H9 (cell line): ENCODE measurements at regions not wholly inside any gene's neighbourhood (a gene's known extent, or its start where the extent isn't known, plus 50 kb on each side); places are given as distances from the start of the nearest gene placed in this dataset.

Experiments used
- DNase-seq: peaks from one replicate; pipeline ENCODE4 v3.0.0-alpha.2; 2017
- H2AFZ ChIP-seq: one replicate; pipeline ENCODE4 v1.6.1; 2013; ENCODE audit warnings: mild to moderate bottlenecking, low read length, control low read depth, moderate library complexity
- H2AK5ac ChIP-seq: 2 replicates; pipeline ENCODE4 v1.6.1; 2013; ENCODE audit warnings: low read length, control low read depth, mixed read lengths; ENCODE audit not compliant: insufficient read length
- H2BK120ac ChIP-seq: one replicate; pipeline ENCODE4 v1.6.1; 2013; ENCODE audit warnings: low read depth, mild to moderate bottlenecking, low read length, control low read depth, inconsistent platforms; ENCODE audit not compliant: poor library complexity, severe bottlenecking
- H2BK12ac ChIP-seq: 2 replicates; pipeline ENCODE4 v1.6.1; 2013; ENCODE audit warnings: low read length, control low read depth, mixed read lengths, low read depth; ENCODE audit not compliant: insufficient read length
- H2BK15ac ChIP-seq: 2 replicates; pipeline ENCODE4 v1.6.1; 2013; ENCODE audit warnings: low read depth, low read length, control low read depth
- H2BK20ac ChIP-seq: one replicate; pipeline ENCODE4 v1.6.1; 2013; ENCODE audit warnings: low read depth, mild to moderate bottlenecking, low read length, control low read depth, inconsistent platforms; ENCODE audit not compliant: poor library complexity, severe bottlenecking
- H2BK5ac ChIP-seq: 2 replicates; pipeline ENCODE4 v1.6.1; 2013; ENCODE audit warnings: low read length, control low read depth, mixed read lengths; ENCODE audit not compliant: insufficient read length
- H3K14ac ChIP-seq: 2 replicates; pipeline ENCODE4 v1.6.1; 2013; ENCODE audit warnings: low read length, control low read depth; ENCODE audit not compliant: insufficient read depth
- H3K18ac ChIP-seq: 2 replicates; pipeline ENCODE4 v1.6.1; 2013; ENCODE audit warnings: low read depth, mild to moderate bottlenecking, mixed read lengths, low read length, control low read depth; ENCODE audit not compliant: insufficient read length
- H3K23ac ChIP-seq: 2 replicates; pipeline ENCODE4 v1.6.1; 2013; ENCODE audit warnings: low read length, control low read depth, mixed read lengths, low read depth; ENCODE audit not compliant: insufficient read length
- H3K23me2 ChIP-seq: 2 replicates; pipeline ENCODE4 v1.6.1; 2013; ENCODE audit warnings: low read depth, mild to moderate bottlenecking, mixed read lengths, low read length, control low read depth; ENCODE audit not compliant: insufficient read length, poor library complexity, severe bottlenecking
- H3K27ac ChIP-seq: 2 replicates; pipeline ENCODE4 v1.5.1; 2013; ENCODE audit warnings: low read length, control low read depth, mixed read lengths, low read depth; ENCODE audit not compliant: insufficient read length
- H3K27me3 ChIP-seq: 2 replicates; pipeline ENCODE4 v1.6.1; 2013; ENCODE audit warnings: low read length, control low read depth, inconsistent platforms; ENCODE audit not compliant: insufficient read depth
- H3K4ac ChIP-seq: 2 replicates; pipeline ENCODE4 v1.6.1; 2013; ENCODE audit warnings: low read depth, mild to moderate bottlenecking, control low read depth, inconsistent platforms, low read length, moderate library complexity
- H3K4me1 ChIP-seq: 2 replicates; pipeline ENCODE4 v1.6.1; 2013; ENCODE audit warnings: low read length, control low read depth, inconsistent platforms; ENCODE audit not compliant: insufficient read depth
- H3K4me2 ChIP-seq: 2 replicates; pipeline ENCODE4 v1.6.1; 2013; ENCODE audit warnings: low read length, control low read depth, mixed read lengths; ENCODE audit not compliant: insufficient read length, insufficient read depth
- H3K56ac ChIP-seq: 2 replicates; pipeline ENCODE4 v1.6.1; 2013; ENCODE audit warnings: low read depth, mild to moderate bottlenecking, mixed read lengths, low read length, control low read depth; ENCODE audit not compliant: insufficient read length
- H3K79me1 ChIP-seq: 2 replicates; pipeline ENCODE4 v1.6.1; 2013; ENCODE audit warnings: low read depth, mild to moderate bottlenecking, moderate library complexity, low read length, control low read depth, inconsistent platforms; ENCODE audit not compliant: insufficient read depth, poor library complexity, severe bottlenecking
- H3K79me2 ChIP-seq: 2 replicates; pipeline ENCODE4 v1.6.1; 2013; ENCODE audit warnings: low read length, control low read depth, inconsistent platforms; ENCODE audit not compliant: insufficient read depth
- H3K9ac ChIP-seq: 2 replicates; pipeline ENCODE4 v1.6.1; 2013; ENCODE audit warnings: low read length, control low read depth, mixed read lengths; ENCODE audit not compliant: insufficient read length; ENCODE audit errors: extremely low read depth
- H3K9me3 ChIP-seq: one replicate; pipeline ENCODE4 v1.6.1; 2013; ENCODE audit warnings: low read depth, low read length, inconsistent platforms; ENCODE audit not compliant: control insufficient read depth
- H3T11ph ChIP-seq: one replicate; pipeline ENCODE4 v1.6.1; 2013; ENCODE audit warnings: mild to moderate bottlenecking, low read length, control low read depth, inconsistent platforms
- H4K20me1 ChIP-seq: one replicate; pipeline ENCODE4 v1.6.1; 2013; ENCODE audit not compliant: control insufficient read depth, insufficient read length, insufficient read depth
- H4K5ac ChIP-seq: 2 replicates; pipeline ENCODE4 v1.6.1; 2013; ENCODE audit warnings: low read depth, mild to moderate bottlenecking, mixed read lengths, low read length, control low read depth; ENCODE audit not compliant: insufficient read length
- H4K8ac ChIP-seq: replicated peaks from 2 replicates; pipeline ENCODE4 v1.6.1; 2013; ENCODE audit warnings: low read length, control low read depth, mixed read lengths, low read depth; ENCODE audit not compliant: insufficient read length
- H4K91ac ChIP-seq: 2 replicates; pipeline ENCODE4 v1.6.1; 2013; ENCODE audit warnings: low read depth, mild to moderate bottlenecking, moderate library complexity, mixed read lengths, low read length, control low read depth; ENCODE audit not compliant: insufficient read length
- H3K27ac Mint-ChIP-seq, 3 experiments: 2 replicates in 2 of 3; 3 replicates in 1 of 3; pipeline ENCODE4 v1.8.0; 2020 to 2021; ENCODE audit warnings: mixed read lengths in 3 of 3, mild to moderate bottlenecking in 1 of 3, moderate library complexity in 1 of 3
- H3K27me3 Mint-ChIP-seq: 2 replicates; pipeline ENCODE4 v1.8.0; 2021; ENCODE audit warnings: low read depth, mild to moderate bottlenecking, moderate library complexity, mixed read lengths
- H3K36me3 Mint-ChIP-seq, 3 experiments: 2 replicates in 2 of 3; 3 replicates in 1 of 3; pipeline ENCODE4 v1.8.0; 2020 to 2021; ENCODE audit warnings: low read depth in 3 of 3, mixed read lengths in 3 of 3; ENCODE audit not compliant: insufficient read depth in 1 of 3
- H3K4me1 Mint-ChIP-seq, 2 experiments: 2 replicates each; pipeline ENCODE4 v1.8.0; 2020; ENCODE audit warnings: mixed read lengths in 2 of 2
- H3K4me3 Mint-ChIP-seq, 2 experiments: 2 replicates in 1 of 2; 3 replicates in 1 of 2; pipeline ENCODE4 v1.8.0; 2020 to 2021; ENCODE audit warnings: mild to moderate bottlenecking in 2 of 2, mixed read lengths in 2 of 2, moderate library complexity in 1 of 2
- H3K9me3 Mint-ChIP-seq, 2 experiments: 2 replicates in 1 of 2; 3 replicates in 1 of 2; pipeline ENCODE4 v1.8.0; 2020; ENCODE audit warnings: mild to moderate bottlenecking in 2 of 2, mixed read lengths in 2 of 2, moderate library complexity in 1 of 2
- WGBS: extraction: QIAGEN DNeasy Blood & Tissue Kit; methylation state at CpG from one replicate; pipeline ENCODE4 v1.1.7; 2013; ENCODE audit warnings: missing lambda C conversion rate, low lambda C conversion rate, mixed read lengths; ENCODE audit not compliant: insufficient read length; ENCODE audit errors: extremely low coverage; 5-methylcytosine and 5-hydroxymethylcytosine counted together
- TF ChIP-seq, protein P1 (sequence below): fragments of 200-600 bp; sonication (generic); conservative IDR thresholded peaks from 3 replicates; pipeline ENCODE4 v1.8.0; 2021; ENCODE audit warnings: antibody characterized with exemption, mild to moderate bottlenecking

GRCh38 chr4:108320061-108320460 is 151.3 kb upstream of the LEF1 start:
- Histone ChIP-seq H2BK20ac (no peak overlapping the region), H3K4me2 (no peak overlapping the region), H3K23me2 (no peaks in the 10 kb centered on the region), H3K56ac (no peak overlapping the region), H3K9ac (no peak overlapping the region), H4K5ac (no peak overlapping the region), H2BK12ac (no peak overlapping the region), H3K9me3 (no peaks in the 10 kb centered on the region), H2BK5ac (no peak overlapping the region), H3K27ac (no peak overlapping the region), H2BK120ac (no peak overlapping the region), H2AK5ac (no peak overlapping the region), H3K4me1 (no peaks in the 10 kb centered on the region), H3K79me1 (no peaks in the 10 kb centered on the region), H4K8ac (no peak overlapping the region), H4K91ac (no peak overlapping the region), H3K4ac (no peak overlapping the region), H2BK15ac (no peak overlapping the region), H3T11ph (no peak overlapping the region), H3K23ac (no peak overlapping the region), H2AFZ (no peak overlapping the region), H3K18ac (no peak overlapping the region), H4K20me1 (no peaks in the 10 kb centered on the region), H3K27me3 (no peaks in the 10 kb centered on the region), H3K14ac (no peak overlapping the region), H3K79me2 (no peaks in the 10 kb centered on the region)
- Mint-ChIP-seq H3K27me3 (no peaks in the 10 kb centered on the region; the same call in 1 of the 2 replicates), H3K4me1 (no peaks in the 10 kb centered on the region), H3K27ac (no peak overlapping the region), H3K36me3 (peaks cover 0 to 4% (median 2%) of the 10 kb centered on the region in 3 experiments; a peak in 2 of 7 replicates), H3K9me3 (peaks cover 4% of the 10 kb centered on the region in 2 experiments; a peak in 2 of 5 replicates), H3K4me3 (no peak overlapping the region)
- TF ChIP-seq, protein P1, sequence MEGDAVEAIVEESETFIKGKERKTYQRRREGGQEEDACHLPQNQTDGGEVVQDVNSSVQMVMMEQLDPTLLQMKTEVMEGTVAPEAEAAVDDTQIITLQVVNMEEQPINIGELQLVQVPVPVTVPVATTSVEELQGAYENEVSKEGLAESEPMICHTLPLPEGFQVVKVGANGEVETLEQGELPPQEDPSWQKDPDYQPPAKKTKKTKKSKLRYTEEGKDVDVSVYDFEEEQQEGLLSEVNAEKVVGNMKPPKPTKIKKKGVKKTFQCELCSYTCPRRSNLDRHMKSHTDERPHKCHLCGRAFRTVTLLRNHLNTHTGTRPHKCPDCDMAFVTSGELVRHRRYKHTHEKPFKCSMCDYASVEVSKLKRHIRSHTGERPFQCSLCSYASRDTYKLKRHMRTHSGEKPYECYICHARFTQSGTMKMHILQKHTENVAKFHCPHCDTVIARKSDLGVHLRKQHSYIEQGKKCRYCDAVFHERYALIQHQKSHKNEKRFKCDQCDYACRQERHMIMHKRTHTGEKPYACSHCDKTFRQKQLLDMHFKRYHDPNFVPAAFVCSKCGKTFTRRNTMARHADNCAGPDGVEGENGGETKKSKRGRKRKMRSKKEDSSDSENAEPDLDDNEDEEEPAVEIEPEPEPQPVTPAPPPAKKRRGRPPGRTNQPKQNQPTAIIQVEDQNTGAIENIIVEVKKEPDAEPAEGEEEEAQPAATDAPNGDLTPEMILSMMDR: no peak
- WGBS: no CpG with 5 or more reads among the region's 1 CpG
- no peak for DNase-seq
